Endothelial cell of umbilical vein (primary cell): ENCODE measurements at regions not wholly inside any gene's neighbourhood (a gene's known extent, or its start where the extent isn't known, plus 50 kb on each side); places are given as distances from the start of the nearest gene placed in this dataset.

Experiments
- BruUV-seq: library from RNA; stranded (reverse); fragments of 400-500 nt; replicated peaks from 2 replicates; lab custom pipeline; 2021; lab: Mats Ljungman, UMichigan
- CTCF ChIA-PET: fragments of 300-600, 350-600 bp; sonication (Branson Sonifier 250); formaldehyde crosslinking; loops from one replicate; lab custom pipeline; 2021; ENCODE audit warnings: antibody characterized with exemption, inconsistent platforms; lab: Charles Lee
- POLR2A ChIA-PET: fragments of 300-600, 350-600 bp; sonication (Branson Sonifier 250); formaldehyde crosslinking; loops from one replicate; lab custom pipeline; 2021; ENCODE audit warnings: antibody characterized with exemption, inconsistent platforms; lab: Charles Lee
- DNase-seq: peaks from one replicate; pipeline ENCODE4 v3.0.0-alpha.2; 2011; ENCODE audit warnings: low read depth, low spot score
- FAIRE-seq: peaks from 2 replicates; lab custom pipeline; 2011; peaks lifted over from hg19 to GRCh38; lab: Jason Lieb, UNC
- H2AFZ ChIP-seq: 2 replicates; pipeline ENCODE4 v1.6.0; 2012; ENCODE audit warnings: low read depth, low read length, control low read depth, inconsistent platforms
- H3K27ac ChIP-seq: 2 replicates; pipeline ENCODE4 v1.5.1; 2011; ENCODE audit warnings: low read depth, mild to moderate bottlenecking, control low read depth, low read length, moderate library complexity; ENCODE audit not compliant: insufficient read depth
- H3K27me3 ChIP-seq, 2 experiments: 2 replicates each; pipeline versions ENCODE4 v1.6.0 to v1.6.1; 2011; ENCODE audit warnings: low read length in 2 of 2, mixed read lengths in 1 of 2; ENCODE audit not compliant: control insufficient read depth in 2 of 2, insufficient read depth in 2 of 2
- H3K36me3 ChIP-seq, 2 experiments: 2 replicates in 1 of 2; 3 replicates in 1 of 2; pipeline ENCODE4 v1.5.1; 2011; ENCODE audit warnings: low read length in 2 of 2, mild to moderate bottlenecking in 1 of 2, moderate library complexity in 1 of 2; ENCODE audit not compliant: control insufficient read depth in 2 of 2, insufficient read depth in 2 of 2; ENCODE audit errors: extremely low read depth in 1 of 2
- H3K4me1 ChIP-seq: 3 replicates; pipeline ENCODE4 v1.5.1; 2011; ENCODE audit warnings: mild to moderate bottlenecking, low read length; ENCODE audit not compliant: control insufficient read depth, insufficient read depth; ENCODE audit errors: extremely low read depth
- H3K4me2 ChIP-seq: 2 replicates; pipeline ENCODE4 v1.6.1; 2011; ENCODE audit warnings: low read length, control low read depth, mixed read lengths; ENCODE audit not compliant: insufficient read depth
- H3K4me3 ChIP-seq, 3 experiments: fragments of 200-600 bp in 1 of 3; sonication (generic), shearing (Covaris generic) in 1 of 3; replicated peaks in 1 of 3; 2 replicates each; pipeline ENCODE4 v1.5.1; 2011 to 2016; ENCODE audit warnings: control low read depth in 3 of 3, low read length in 3 of 3, mild to moderate bottlenecking in 2 of 3, inconsistent platforms in 1 of 3, low read depth in 1 of 3, moderate library complexity in 1 of 3; ENCODE audit not compliant: insufficient read depth in 1 of 3
- H3K79me2 ChIP-seq: 2 replicates; pipeline ENCODE4 v1.6.0; 2012; ENCODE audit warnings: low read length, inconsistent platforms; ENCODE audit not compliant: control insufficient read depth, insufficient read depth
- H3K9ac ChIP-seq: replicated peaks from 2 replicates; pipeline ENCODE3; 2011; ENCODE audit warnings: low read length, control low read depth; ENCODE audit not compliant: insufficient read depth; ENCODE audit errors: extremely low read depth
- H3K9me1 ChIP-seq: replicated peaks from 3 replicates; pipeline ENCODE4 v1.6.0; 2011; ENCODE audit warnings: mild to moderate bottlenecking, low read length; ENCODE audit not compliant: control insufficient read depth, insufficient read depth; ENCODE audit errors: extremely low read depth
- H3K9me3 ChIP-seq: replicated peaks from 2 replicates; pipeline ENCODE4 v1.5.1; 2012; ENCODE audit warnings: low read length, inconsistent platforms; ENCODE audit not compliant: control insufficient read depth, insufficient read depth
- H4K20me1 ChIP-seq: replicated peaks from 2 replicates; pipeline ENCODE3; 2011; ENCODE audit warnings: mild to moderate bottlenecking, low read length; ENCODE audit not compliant: control insufficient read depth, insufficient read depth; ENCODE audit errors: extremely low read depth
- CTCF ChIP-seq, 2 donors: IDR thresholded peaks; 1 replicate in 1 of 2; 2 replicates in 1 of 2; pipeline ENCODE4 v1.5.1; 2011; ENCODE audit warnings: low read length in 2 of 2, mild to moderate bottlenecking in 2 of 2, moderate library complexity in 2 of 2, control low read depth in 1 of 2, inconsistent platforms in 1 of 2, low read depth in 1 of 2; ENCODE audit not compliant: insufficient read depth in 1 of 2; ENCODE audit errors: extremely low read depth in 1 of 2
- EZH2 ChIP-seq: IDR thresholded peaks from 2 replicates; pipeline ENCODE4 v1.6.1; 2012; ENCODE audit warnings: borderline replicate concordance, low read depth, mild to moderate bottlenecking, moderate library complexity, low read length, inconsistent platforms; ENCODE audit not compliant: severe bottlenecking
- GATA2 ChIP-seq: IDR thresholded peaks from 2 replicates; pipeline ENCODE4 v1.7.0; 2011; ENCODE audit warnings: low read depth, mild to moderate bottlenecking, moderate library complexity, mixed read lengths, low read length; ENCODE audit not compliant: insufficient read length, insufficient read depth
- JUN ChIP-seq: IDR thresholded peaks from 2 replicates; pipeline ENCODE4 v1.6.1; 2011; ENCODE audit warnings: borderline replicate concordance, low read depth; ENCODE audit not compliant: insufficient read length, insufficient read depth
- MAX ChIP-seq: IDR thresholded peaks from 2 replicates; pipeline ENCODE4 v1.6.1; 2011; ENCODE audit not compliant: insufficient read depth, insufficient read length
- MYC ChIP-seq: IDR thresholded peaks from one replicate; pipeline ENCODE4 v1.6.1; 2011; ENCODE audit warnings: mild to moderate bottlenecking, low read depth, low read length
- POLR2A ChIP-seq: IDR thresholded peaks from 2 replicates; pipeline ENCODE4 v1.6.1; 2012; ENCODE audit warnings: low read depth, mild to moderate bottlenecking, control low read depth, low read length
- POLR2AphosphoS5 ChIP-seq: IDR thresholded peaks from 2 replicates; pipeline ENCODE4 v1.6.1; 2012; ENCODE audit warnings: low read depth, mild to moderate bottlenecking, control low read depth, low read length, moderate library complexity; ENCODE audit not compliant: insufficient read depth
- dilution Hi-C: fragments of 300-500 bp; cut with MboI; formaldehyde crosslinking; loops from one replicate; pipeline ENCODE4 v1.15.0; 2019; ENCODE audit warnings: low sequenced_read_pairs; ENCODE audit not compliant: extremely low pct_ligation_motif_present
- intact Hi-C: fragments of 100-400 bp; cut with micrococcal nuclease; formaldehyde crosslinking; loops from one replicate; pipeline ENCODE4 v1.10.0; 2022

DNA sequence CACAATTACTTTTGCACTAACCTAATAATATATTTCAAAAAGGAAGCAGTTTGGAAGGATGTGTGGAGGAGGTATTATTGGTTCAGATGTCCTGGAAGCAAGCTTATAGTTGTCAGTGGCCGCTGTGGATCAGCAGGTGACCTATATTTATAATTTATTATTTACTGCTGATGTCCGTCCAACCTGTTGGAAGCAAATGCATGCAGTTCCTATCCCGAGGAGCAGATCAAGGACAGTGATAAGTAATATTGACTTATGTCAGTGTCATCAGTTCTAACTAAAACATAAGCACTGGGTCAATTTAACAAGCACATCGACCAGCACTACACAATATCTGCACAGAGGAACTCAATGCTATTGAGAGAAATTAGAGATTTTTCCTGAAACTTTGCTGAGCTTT lies 270.1 kb downstream of the BRINP2 start:
- Histone ChIP-seq H3K79me2 (no peaks in the 10 kb centered on the region), H3K36me3 (no peaks in the 10 kb centered on the region), H3K27ac (no peak overlapping the region), H3K9ac (no peak overlapping the region), H3K9me1 (no peaks in the 10 kb centered on the region), H3K4me3 (no peak overlapping the region), H2AFZ (no peak overlapping the region), H3K9me3 (no peaks in the 10 kb centered on the region), H4K20me1 (no peaks in the 10 kb centered on the region), H3K4me2 (no peak overlapping the region), H3K27me3 (no peaks in the 10 kb centered on the region), H3K4me1 (no peaks in the 10 kb centered on the region)
- dilution Hi-C loops, result no loop called here
- ChIA-PET POLR2A (no interaction called here), CTCF (no interaction called here)
- intact Hi-C loops, result no loop called here
- DNase-seq, result no peak
- no peak for FAIRE-seq
- TF ChIP-seq CTCF (IDR thresholded peaks at IDR 0.05; ENCODE audit: extremely low read depth in 1 of 2, insufficient read depth in 1 of 2, low read depth in 1 of 2, low read length in 2 of 2) (no peak), POLR2AphosphoS5 (no peak), MAX (no peak), JUN (no peak), MYC (no peak), EZH2 (no peak), POLR2A (no peak), GATA2 (no peak)
- BruUV-seq, result no TSS peak
